GM19351 (cell line): ENCODE measurements at regions not wholly inside any gene's neighbourhood (a gene's known extent, or its start where the extent isn't known, plus 50 kb on each side); places are given as distances from the start of the nearest gene placed in this dataset.

Experiments used
- ATAC-seq: cut with Tn5 transposase; IDR thresholded peaks from one replicate; pipeline ENCODE4 v1.9.1; 2021; ENCODE audit warnings: mild to moderate bottlenecking, moderate library complexity; ENCODE audit not compliant: unreplicated experiment

DNA sequence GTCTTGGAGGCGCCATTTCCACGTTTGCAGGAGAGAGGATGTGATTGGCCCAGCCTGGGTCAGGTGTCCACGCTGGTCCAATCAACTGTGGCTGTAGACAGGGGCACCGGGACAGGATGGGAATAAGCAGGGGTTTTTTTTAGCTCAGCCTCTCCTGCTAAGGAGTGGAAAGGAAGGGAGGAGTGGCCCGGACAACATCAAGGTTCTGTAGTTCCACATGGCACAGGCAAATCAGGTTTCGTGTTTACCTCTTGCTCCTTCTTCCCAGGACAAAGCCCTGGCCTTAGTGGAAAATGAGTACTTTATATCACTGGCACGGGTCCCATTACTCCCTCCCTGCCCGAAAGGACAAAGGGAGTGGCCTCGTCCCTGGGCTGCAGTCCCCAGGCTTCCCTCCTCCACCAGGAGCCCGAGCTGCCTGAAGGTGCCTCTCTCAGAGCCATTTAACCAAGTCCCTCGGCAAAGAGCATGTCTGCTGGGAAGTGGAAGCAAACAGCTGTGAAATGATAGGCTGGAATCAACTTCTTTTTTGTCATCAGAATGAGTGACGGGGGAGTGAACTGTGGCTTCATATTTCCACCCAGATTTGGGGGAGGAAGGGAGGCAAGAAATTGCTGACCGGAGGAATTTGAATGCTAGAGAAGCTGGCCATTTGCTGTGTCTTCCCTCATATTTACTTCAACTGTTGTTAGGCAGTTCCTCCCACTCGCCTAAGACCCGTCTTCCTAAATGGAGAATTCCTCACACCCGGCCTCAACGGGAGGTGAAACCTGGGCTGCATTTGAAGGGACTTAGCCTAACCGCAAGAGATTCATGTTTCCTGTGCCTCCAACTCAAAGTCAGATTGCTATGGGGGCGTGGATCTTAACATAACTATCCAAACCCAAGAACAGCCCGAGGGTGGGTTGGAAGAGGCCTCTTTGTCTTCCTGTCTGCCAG, 84.9 kb upstream of the SLC44A3 start:
- no peak for ATAC-seq

DNA sequence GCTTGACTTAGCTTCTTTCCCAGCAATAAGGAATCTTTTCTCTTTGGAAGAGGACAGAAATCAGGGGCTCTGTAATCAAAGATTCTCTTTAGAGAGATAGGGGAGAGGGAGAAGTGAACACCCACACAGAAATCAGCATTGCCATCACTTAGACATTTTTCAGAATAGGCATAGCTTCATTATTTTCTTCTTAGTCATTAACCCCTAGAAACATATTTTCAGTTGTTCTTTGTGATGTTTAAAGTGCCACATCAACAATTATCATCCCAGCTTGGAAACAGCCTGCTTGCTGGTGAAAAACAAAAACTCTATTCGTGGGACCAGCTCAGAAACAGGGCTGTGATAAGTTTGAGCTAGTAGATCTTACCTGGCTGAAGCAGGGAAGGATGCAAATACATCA, 88.3 kb upstream of the SLC44A3 start:
- no peak for ATAC-seq

DNA sequence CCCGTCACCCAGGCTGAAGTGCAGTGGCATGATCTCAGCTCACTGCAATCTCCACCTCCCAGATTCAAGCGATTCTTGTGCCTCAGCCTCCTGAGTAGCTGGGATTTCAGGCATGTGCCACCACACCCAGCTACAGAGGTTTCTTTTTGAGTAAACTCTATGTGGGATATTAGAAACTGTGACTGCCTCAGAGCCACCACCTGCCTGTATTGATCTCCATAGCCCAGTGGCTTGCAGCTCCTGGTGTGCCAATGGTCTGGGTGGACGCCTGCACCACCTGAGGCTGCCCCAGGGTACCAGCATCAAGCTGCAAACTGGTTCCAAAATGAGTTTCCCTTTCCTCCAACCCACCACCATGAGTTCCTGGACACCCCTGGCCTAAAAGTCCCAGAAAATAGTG, 89.7 kb upstream of the SLC44A3 start:
- ATAC-seq, result no peak

DNA sequence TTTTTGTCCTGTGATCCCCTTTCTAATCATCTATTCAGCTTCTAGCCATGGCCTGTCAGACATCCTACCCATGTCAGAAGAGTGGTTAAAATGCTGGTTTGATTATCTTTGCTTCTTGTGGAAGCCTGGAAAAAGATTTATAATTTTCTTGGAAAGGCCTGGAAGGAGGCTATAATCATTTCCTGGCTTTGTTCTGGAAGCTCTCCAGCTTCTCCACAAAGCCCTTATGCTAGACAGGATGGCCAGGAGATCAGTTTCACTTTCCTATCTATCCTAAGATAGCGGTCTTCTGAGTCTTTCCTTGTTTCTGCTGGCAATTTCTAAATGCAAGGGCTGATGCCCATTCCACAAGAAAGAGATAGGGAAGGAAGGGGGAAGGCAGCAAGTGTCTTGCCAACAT, 90.9 kb upstream of the SLC44A3 start:
- ATAC-seq, result no peak

DNA sequence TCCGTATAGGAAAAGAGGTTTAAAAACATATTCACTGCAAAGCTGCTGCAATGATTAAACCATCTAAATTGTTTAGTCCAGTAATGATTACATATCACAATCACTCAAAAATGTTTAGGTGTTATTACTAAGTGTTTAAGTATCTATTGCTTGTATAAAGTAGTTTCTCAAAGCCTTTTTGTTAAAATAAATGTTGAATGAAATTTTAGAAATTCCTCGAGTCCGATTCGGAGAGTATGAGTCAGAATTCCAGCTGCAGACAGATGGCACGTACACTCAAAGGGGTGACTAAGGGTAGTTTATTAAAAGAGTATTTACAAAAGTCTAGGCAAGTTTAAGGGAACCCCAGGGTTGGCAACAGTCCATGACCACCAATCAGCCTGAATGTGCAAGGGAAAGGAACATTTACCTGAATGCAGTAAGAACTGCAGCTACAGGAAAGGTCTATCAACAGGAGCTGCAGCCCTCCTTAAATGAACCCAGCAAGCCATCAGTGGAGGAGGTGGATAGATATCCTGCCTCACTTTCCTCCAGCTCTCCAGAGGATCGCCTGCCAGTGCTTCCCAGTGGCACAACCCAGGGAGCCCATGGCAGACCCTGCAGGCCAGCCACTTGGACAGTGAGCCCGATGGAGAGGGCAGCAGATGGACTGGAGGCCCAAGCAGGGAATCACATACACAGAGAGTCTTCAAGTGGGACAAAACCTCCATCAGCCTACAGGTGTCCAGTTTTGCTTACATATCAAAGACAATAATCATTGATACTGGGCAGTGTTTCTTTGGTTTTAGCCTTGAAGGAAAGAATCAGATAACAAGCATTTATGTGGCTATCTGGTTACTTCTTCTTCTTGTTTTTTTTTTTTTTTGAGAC, 92.1 kb upstream of the SLC44A3 start:
- ATAC-seq, result no peak

DNA sequence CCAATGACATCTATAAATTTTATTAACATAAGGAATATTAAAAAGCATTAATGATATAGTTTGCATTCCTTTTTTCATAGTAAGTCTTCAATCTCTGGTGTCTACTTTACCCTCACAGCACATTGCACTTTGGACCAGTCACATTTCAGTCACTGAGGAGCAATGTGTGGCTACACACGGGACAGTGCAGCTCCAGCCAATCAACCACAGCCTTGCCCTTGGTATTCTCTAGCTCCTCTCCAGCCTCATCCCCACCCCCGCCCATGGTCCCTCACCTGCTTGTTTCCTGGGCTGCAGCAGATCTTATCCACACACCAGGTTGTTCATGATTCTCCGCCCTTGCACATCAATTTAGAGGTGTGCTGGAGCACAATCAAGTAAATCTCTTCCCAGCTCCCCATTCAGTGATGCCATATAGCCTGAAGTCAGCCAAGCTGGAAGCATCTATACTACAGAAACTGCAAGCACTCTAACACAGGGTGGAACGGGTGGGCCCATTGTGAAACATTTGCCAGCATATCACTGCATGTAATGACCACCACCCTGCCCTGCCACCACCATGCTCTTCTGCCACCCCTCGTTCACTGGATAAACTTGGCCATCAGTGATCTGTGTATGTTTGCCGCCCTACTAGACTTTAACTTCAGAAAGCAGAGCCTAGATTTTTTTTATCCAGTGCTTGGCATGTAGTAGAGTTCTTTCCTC, 93.0 kb upstream of the SLC44A3 start:
- ATAC-seq, result no peak

DNA sequence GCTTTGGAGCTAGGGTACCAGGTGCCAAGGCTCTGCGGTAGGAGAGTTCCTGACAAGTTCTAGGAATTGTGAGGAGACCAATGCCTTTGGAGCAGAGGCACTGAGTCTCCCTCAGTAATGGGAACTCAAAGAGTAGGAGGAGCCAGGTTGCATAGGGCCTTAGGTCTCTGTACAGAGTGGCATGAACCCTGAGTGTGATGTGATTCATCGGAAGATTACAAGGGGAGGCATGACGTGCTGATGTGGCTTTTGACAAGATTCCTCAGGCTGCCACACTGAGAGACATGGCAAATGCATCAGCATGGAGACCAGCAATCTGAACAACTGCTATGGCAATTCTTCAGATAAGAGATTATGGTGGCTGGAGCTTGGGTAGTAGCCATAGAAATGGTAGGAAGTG, 94.6 kb upstream of the SLC44A3 start:
- no peak for ATAC-seq

DNA sequence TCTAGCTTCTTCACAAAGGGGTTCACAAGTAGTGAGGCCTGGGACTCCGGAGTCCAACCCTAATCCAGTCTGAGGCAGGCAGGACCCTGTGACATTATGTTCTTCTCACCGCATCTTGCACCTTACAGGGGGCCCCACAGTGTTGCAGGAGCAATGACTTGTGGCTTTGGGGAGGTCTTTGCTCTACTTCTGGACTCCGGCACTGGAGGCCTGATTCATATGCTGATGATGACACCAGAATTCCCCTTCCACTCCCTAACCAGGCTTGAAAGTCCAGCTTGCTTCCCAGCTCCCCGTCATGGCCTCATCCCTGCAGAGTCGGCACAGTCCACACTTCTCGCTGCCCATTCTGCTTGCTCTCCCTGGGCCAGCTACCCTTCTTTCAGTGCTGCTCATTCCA, 96.3 kb upstream of the SLC44A3 start:
- ATAC-seq, result no peak

DNA sequence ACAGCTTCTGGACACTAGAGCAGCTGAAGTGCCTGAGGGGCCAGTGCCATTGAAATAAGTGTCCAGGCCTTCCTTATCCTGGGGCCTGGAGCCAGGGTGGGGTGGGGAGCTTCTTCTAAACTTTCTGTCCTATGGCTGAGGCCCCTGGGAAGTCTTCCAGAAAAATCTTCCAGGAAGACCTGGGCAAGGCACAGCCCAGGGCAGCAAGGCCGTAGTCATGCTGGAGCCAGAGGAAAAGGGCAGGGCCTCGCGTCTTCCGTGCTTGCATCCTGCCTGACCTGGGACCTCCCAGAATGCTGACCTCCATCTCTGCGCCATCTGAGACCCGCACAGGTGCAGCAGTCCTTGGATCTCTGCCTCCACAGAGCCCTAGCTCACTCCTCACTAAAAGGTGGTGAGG, 96.7 kb upstream of the SLC44A3 start:
- ATAC-seq, result no peak

DNA sequence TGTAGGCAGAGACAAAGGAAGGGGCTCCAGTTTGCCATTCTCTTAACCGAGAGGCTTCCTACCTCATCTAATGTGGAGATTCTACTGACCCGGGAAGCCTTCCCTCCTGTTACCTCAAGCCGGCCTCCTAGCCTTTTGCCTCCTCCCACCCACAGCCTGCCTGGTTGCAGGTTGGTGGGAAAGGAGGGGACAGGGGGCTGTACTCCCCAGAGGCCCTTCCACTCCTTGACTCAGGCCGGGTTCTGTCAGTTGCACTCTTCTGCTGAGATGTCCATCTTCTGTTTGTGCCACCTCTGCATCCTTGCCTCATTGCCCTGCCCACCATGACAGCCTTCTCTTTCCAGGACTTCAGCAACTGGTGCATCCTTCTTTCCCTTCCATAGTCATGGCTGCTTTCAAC, 98.0 kb upstream of the SLC44A3 start:
- no peak for ATAC-seq

DNA sequence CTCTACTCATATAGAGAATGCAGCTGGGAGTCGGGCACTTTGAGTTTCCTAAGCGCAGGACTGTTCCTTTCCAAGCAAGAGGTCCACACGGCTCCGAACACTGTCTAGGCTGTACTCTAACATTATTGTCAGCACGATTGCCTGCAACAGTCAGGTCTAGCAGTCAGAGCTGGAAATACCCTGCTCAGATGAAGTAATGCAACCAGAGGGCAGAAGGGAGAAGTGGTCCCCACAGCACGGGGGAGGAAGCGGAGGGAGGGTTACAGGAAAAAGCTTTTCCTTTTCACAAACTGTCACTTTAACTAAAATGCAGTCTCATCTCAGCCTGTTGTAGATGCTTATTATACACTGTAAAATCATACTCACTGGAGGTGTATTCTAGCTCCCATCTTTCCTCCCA, 98.9 kb upstream of the SLC44A3 start:
- peak; percentile 57 for ATAC-seq

DNA sequence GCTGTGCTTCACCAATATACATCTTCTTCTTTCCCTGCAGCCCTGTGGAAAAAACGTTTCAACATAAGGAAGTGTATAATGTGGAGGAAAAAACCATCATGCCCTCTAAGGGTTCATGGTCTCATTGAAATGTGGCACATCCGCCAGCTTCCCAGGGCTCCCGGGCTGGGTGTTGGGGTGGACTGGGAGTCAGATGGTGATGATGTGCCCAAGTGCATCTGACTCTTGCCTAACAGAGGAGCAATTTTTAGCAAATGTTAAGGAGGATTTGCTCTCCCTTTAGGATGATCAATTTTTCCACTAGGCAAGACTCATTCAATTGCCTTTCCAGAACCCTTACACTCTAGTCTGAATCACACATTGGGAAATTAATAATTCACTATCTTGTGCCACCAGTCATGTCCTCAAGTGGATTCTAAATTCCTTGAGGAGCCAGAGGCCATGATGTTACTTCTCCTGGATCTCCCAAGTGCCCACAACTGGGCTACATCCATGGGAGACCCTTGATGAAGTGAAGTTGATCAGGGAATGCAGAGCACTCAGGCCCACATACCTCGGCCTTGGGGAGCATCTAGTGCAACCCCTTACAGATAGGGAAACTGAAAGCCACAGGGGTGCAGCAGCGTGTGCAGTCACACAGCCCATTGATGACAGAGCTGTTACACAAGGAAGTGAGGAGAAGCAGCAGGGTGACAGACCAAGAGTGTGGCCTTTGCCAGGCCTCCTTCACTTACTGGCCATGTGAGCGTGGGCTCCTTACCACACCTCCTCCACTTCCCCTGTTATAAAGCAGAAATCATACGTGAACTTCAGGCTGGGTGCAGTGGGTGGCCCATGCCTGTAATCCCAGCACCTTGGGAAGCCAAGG, 100.0 kb upstream of the SLC44A3 start:
- peak; percentile 98 for ATAC-seq

DNA sequence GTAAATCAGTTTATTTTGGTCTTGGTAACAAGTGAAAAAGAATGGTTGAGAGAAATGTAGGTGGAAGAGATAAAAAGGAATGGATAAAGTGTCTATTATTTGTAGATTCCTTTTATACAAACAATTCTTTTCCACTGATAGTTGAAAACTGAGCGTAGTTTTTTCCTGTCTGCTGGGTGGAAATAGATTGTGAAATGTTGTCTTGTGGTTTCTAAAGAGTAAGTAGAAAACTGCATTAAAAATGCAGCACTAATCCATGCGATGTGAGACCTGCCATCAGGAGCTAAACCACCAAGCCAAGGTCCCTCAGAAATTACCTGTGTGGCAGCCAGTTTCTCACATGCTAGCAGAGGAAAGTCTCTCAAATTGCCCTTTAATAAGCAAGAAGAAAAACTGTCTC, 103.2 kb upstream of the SLC44A3 start:
- ATAC-seq, result no peak

DNA sequence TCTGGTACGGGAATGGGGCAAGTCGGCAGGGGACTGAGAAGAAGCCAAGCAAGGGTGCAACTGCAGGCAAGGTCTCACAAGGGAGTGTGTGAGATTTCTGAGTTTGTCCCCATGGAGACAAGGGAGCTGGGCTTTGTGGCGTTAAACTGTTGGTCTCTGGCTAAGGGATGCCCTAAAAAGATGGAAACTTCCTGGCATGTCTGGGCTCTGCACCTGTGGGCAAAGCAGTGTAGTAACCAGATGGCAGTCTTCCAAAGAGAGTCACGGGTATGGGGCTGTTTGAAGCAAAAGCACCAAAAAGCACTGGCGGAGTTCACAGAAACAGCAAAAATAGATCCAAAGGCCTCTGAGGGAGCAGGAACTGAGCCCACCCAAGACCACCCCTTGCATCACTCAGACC, 104.8 kb upstream of the SLC44A3 start:
- ATAC-seq, result no peak

DNA sequence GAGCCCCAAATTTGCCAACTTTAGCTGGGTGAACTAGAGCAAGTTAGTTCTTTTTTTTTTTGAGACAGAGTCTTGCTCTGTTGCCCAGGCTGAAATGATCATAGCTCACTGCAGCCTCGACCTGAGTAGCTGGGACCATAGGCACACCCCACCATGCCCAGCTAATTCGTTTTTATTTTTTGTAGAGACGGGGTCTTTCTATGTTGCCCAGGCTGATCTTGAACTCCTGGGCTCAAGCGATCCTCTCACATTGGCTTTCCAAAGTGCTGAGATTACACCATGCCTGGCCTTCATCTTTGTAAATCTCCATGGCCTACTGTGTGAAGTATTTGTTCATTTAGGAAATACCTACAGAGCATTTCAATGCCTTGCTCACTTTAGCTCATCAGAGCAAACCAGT, 105.6 kb upstream of the SLC44A3 start:
- no peak for ATAC-seq

DNA sequence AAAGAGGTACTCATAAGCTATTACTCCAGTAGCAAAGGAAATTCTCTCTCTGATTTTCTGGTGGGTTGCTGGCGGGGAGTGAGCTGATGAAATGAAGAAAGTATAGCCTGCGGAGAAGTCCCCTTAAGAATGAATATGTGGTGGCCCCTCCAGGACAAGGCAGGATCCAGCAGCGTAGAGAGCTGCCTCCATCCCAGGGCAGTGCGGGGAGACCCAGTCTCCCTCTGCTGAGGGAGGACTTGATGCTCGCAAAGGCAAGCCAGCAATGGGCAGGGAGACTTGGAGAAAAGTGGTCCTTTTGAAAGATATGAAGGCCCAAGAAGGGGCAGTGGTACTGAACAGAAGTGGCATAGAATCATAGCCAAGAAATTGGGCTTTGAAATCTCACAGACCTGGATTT, 106.0 kb upstream of the SLC44A3 start:
- ATAC-seq, result no peak

DNA sequence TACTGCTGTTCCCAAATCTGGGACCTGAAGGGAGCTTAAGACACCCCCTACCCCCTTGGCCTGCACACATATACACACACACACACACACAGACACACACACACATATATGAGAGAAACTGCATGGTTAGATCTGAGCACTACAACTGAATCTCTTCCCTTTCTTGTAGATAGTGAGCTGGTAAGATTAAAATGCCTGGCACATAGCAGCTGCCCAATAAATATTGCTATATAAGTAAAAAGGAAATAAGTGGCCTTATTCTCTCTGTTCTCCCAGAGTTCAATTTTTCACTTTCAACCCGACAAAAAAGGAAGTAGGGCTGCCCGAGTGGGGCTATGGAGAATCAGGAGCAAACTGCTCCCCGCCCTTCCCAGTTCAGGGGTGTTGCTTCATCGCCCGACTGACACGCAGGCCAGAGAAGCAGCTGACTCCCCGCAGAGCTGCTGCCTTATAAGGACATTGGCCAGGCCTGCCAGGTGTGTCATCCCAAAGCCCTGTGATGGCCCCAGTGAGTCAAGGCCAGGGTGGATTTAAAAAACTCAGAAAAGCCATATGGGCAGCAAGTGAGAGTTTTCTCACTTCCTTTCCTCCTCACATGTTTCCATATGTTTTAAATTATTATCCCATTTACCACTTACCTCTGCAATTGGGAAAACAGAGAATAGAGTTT, 106.5 kb upstream of the SLC44A3 start:
- peak; percentile 86 for ATAC-seq

DNA sequence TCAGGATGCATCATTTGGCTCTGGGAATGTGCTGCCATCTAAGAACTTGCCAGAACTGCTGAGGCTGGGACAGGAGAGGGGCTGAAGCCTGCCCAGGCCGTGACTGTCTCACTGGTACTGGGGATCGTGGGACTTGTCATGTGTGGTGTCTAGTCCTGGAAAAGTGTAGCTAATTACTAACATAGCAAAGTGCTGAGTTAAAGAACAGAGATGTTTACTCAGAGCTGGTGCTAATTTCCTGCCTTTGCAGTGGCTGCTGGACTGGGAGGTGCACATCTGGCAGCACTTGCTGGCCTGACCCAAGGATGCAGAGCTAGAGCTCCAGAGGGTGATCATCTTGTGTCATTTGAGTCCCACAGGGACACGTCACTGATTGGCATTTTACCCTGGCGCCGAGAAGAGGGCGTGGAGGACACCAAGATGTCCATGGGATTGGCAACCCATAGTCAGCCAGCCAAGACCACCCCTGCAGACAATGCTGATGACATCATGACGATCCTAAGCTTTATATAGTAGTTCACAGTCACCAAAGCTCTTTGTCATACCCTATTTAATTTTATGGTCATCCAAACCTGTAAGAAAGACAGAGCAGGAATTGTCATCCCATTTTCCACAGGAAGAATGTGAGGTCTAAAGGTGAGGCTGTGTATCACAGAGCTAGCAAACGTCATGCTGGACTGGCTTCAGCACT, 110.1 kb upstream of the SLC44A3 start:
- no peak for ATAC-seq

DNA sequence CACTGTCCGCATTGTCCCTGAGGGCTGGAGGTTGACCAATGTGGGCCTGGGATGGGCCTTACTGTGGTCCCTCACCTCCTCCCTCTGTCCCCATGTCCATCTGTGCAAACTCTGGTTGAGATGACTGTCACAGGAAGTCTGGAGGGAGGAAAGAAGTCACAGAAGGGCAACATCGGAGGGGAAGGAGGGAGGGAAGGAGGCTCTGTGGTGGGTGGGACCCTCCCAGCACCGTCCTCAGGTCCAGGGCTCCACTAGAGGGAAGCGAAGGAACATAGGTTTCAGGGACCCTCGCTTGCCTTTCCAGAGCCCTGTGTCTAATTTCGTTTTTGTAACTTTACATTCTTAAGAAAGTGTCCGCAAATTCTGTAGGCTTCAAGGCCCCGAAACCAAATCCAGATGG, 111.3 kb upstream of the SLC44A3 start:
- ATAC-seq, result no peak
